Kidney (tissue), 13 donors: ENCODE measurements at regions not wholly inside any gene's neighbourhood (a gene's known extent, or its start where the extent isn't known, plus 50 kb on each side); places are given as distances from the start of the nearest gene placed in this dataset. TPM values are rescaled to one million over a fixed set of nuclear protein-coding genes. Genes with fewer than 3 reads are reported as not detected.

Source experiments
- DNase-seq, 5 donors: peaks; one replicate each; pipeline ENCODE4 v3.0.0-alpha.2; 2013 to 2020
- FAIRE-seq: peaks from 2 replicates; lab custom pipeline; 2012; peaks lifted over from hg19 to GRCh38; lab: Jason Lieb, UNC
- H3K27ac ChIP-seq, 2 donors: one replicate each; pipeline ENCODE4 v1.7.0; 2013; ENCODE audit warnings: low read depth in 2 of 2, low read length in 2 of 2, inconsistent platforms in 1 of 2
- H3K27me3 ChIP-seq: one replicate; pipeline ENCODE4 v1.7.1; 2013; ENCODE audit warnings: low read length, inconsistent platforms; ENCODE audit not compliant: control insufficient read depth, insufficient read depth
- H3K36me3 ChIP-seq, 3 donors: one replicate each; pipeline versions ENCODE4 v1.7.0 to v1.7.1; 2013; ENCODE audit warnings: low read length in 3 of 3, control low read depth in 1 of 3, inconsistent platforms in 1 of 3; ENCODE audit not compliant: insufficient read depth in 3 of 3, control insufficient read depth in 2 of 3
- H3K4me1 ChIP-seq, 3 donors: one replicate each; pipeline versions ENCODE4 v1.7.0 to v1.7.1; 2013; ENCODE audit warnings: low read length in 3 of 3, inconsistent platforms in 1 of 3, low read depth in 1 of 3; ENCODE audit not compliant: control insufficient read depth in 2 of 3, insufficient read depth in 2 of 3
- H3K4me3 ChIP-seq, 3 donors: one replicate each; pipeline versions ENCODE4 v1.7.0 to v1.8.1; 2013; ENCODE audit warnings: low read length in 3 of 3, control low read depth in 1 of 3, inconsistent platforms in 1 of 3
- H3K9ac ChIP-seq, 3 donors: one replicate each; pipeline versions ENCODE4 v1.7.0 to v1.7.1; 2013; ENCODE audit warnings: low read length in 3 of 3, control low read depth in 1 of 3, inconsistent platforms in 1 of 3
- H3K9me3 ChIP-seq, 3 donors: one replicate each; pipeline versions ENCODE4 v1.7.0 to v1.7.1; 2013; ENCODE audit warnings: low read length in 3 of 3, control low read depth in 1 of 3, inconsistent platforms in 1 of 3; ENCODE audit not compliant: control insufficient read depth in 2 of 3, insufficient read depth in 1 of 3
- intact Hi-C: fragments of 100-400 bp; cut with DNase I; formaldehyde crosslinking; loops from one replicate; pipeline ENCODE4 v1.11.1; 2022
- microRNA-seq: library from miRNA; unstranded; fragments of <30 nt; microRNA quantifications from one replicate; pipeline ENCODE4 v1.2.0, GENCODE V29; 2020
- TF ChIP-seq, protein P1 (sequence below): IDR thresholded peaks from 3 replicates; pipeline ENCODE4 v1.5.1; 2012; ENCODE audit warnings: mild to moderate bottlenecking, moderate library complexity, borderline replicate concordance; ENCODE audit not compliant: insufficient read depth; ENCODE audit errors: extremely low read depth
- donor health status: control.
- donor health status: control.
- donor health status: control.
- donor health status: control.
- donor health status: control.
- donor health status: DM: yes; HTN: yes; CAD: no.
- donor health status: Normal renal cell carcinoma (clear cell type).

GRCh38 chr1:22393587-22393986, 58.1 kb upstream of the ZBTB40 start:
- Histone ChIP-seq H3K4me3 (no peak overlapping the region), H3K4me1 (no peaks in the 10 kb centered on the region), H3K27me3 (no peaks in the 10 kb centered on the region), H3K36me3 (no peaks in the 10 kb centered on the region), H3K9me3 (no peaks in the 10 kb centered on the region), H3K9ac (no peak overlapping the region), H3K27ac (no peak overlapping the region)
- intact Hi-C loops = no loop called here
- DNase-seq (no peak), FAIRE-seq (no peak)
- TF ChIP-seq, protein P1, sequence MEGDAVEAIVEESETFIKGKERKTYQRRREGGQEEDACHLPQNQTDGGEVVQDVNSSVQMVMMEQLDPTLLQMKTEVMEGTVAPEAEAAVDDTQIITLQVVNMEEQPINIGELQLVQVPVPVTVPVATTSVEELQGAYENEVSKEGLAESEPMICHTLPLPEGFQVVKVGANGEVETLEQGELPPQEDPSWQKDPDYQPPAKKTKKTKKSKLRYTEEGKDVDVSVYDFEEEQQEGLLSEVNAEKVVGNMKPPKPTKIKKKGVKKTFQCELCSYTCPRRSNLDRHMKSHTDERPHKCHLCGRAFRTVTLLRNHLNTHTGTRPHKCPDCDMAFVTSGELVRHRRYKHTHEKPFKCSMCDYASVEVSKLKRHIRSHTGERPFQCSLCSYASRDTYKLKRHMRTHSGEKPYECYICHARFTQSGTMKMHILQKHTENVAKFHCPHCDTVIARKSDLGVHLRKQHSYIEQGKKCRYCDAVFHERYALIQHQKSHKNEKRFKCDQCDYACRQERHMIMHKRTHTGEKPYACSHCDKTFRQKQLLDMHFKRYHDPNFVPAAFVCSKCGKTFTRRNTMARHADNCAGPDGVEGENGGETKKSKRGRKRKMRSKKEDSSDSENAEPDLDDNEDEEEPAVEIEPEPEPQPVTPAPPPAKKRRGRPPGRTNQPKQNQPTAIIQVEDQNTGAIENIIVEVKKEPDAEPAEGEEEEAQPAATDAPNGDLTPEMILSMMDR = no peak

DNA sequence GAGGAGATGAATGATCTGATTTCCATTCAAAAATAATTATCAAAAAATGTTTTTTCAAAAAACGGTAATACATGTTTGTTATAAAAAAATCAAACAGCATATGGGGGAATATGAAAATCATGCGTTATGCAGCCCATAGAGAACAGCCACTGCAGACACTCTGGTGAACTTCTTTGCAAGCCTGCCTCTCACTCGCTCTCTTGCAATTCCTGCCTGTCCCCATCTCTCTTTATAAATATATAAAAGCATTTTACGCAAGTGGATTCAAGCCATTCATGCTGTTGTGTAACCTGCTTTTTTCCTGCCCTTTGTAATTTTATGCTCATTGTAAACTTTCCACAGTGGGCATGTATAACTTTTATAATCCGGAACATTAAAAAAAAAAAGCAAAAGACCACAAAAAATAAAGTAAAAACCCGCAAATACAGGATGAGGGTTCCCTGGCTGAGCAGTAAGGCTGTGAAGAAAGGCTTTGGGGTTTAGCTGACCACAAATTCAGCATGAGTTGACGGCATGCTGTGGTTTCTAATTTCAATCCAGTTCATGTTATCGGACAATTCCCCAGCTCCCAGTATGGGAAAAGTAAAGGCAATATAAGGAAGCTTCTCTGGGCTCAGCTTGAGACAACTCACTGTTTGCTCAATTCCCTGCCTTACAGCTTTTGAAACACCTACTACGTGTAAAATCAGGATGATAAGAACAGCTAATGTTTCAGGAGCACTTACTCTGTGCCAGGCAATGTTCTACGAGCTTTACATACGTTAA, 52.8 kb upstream of the ZBTB40 start:
- no peaks in the 10 kb centered on the region for H3K36me3 ChIP-seq
- H3K9ac ChIP-seq = no peak overlapping the region
- DNase-seq = no peak
- no peak for FAIRE-seq
- no peak overlapping the region for H3K4me3 ChIP-seq
- TF ChIP-seq, protein P1 = no peak
- intact Hi-C loops = no loop called here
- H3K4me1 ChIP-seq = no peaks in the 10 kb centered on the region
- no peaks in the 10 kb centered on the region for H3K27me3 ChIP-seq
- no peaks in the 10 kb centered on the region for H3K9me3 ChIP-seq
- no peak overlapping the region for H3K27ac ChIP-seq

- no peaks in the 10 kb centered on the region for H3K4me1 ChIP-seq
- TF ChIP-seq, protein P1 = no peak
- H3K9me3 ChIP-seq = no peaks in the 10 kb centered on the region
- H3K27me3 ChIP-seq = no peaks in the 10 kb centered on the region
- H3K27ac ChIP-seq = no peak overlapping the region
- H3K9ac ChIP-seq = no peak overlapping the region
- FAIRE-seq = no peak
- DNase-seq = no peak
- no peaks in the 10 kb centered on the region for H3K36me3 ChIP-seq
- H3K4me3 ChIP-seq = no peak overlapping the region
- intact Hi-C loops = no loop called here
Measured at GRCh38 chr1:22399421-22400091, 52.1 kb upstream of the ZBTB40 start.

Small RNAs in the stretch of these regions (microRNA-seq; reads per million reads assigned to microRNA genes)
- gene MIR4418 = not detected
